ENCODE measurements at regions not wholly inside any gene's neighbourhood (a gene's known extent, or its start where the extent isn't known, plus 50 kb on each side); places are given as distances from the start of the nearest gene placed in this dataset.

- TF ChIP-seq CTCF (tag by site-specific recombination; IDR thresholded peaks at IDR 0.05) (no peak), YY1 (tag by site-specific recombination; IDR thresholded peaks at IDR 0.05) (no peak), PRDM4 (tag by site-specific recombination; IDR thresholded peaks at IDR 0.05) (no peak), SETDB1 (IDR thresholded peaks at IDR 0.05; ENCODE audit: insufficient read length, low read length) (no peak), ZNF138 (tag by site-specific recombination; IDR thresholded peaks at IDR 0.05; ENCODE audit: borderline replicate concordance) (no peak), ZNF792 (tag by site-specific recombination; IDR thresholded peaks at IDR 0.05) (no peak), GLI4 (tag by site-specific recombination; IDR thresholded peaks at IDR 0.05) (no peak), ZBTB10 (tag by site-specific recombination; IDR thresholded peaks at IDR 0.05) (no peak), ZBTB20 (tag by site-specific recombination; IDR thresholded peaks at IDR 0.05) (no peak), ZNF266 (tag by site-specific recombination; IDR thresholded peaks at IDR 0.05; ENCODE audit: low read depth) (no peak), MYNN (tag by site-specific recombination; IDR thresholded peaks at IDR 0.05; ENCODE audit: borderline replicate concordance) (no peak)
These were observed 367.8 kb downstream of the HINT1 start for GRCh38 chr5:130797303-130797702.
